Lower leg skin (tissue), 4 donors: ENCODE measurements at regions not wholly inside any gene's neighbourhood (a gene's known extent, or its start where the extent isn't known, plus 50 kb on each side); places are given as distances from the start of the nearest gene placed in this dataset.
"Not testable (repeated sequence)": the region's sequence is repeated elsewhere in the genome, so short reads cannot be mapped to it uniquely, and the experiment has no call there.

Experiments used
- DNase-seq, 2 donors: peaks; one replicate each; pipeline ENCODE4 v3.0.0-alpha.2; 2019; ENCODE audit warnings: low spot score in 2 of 2
- H3K4me3 ChIP-seq: fragments of 200-600 bp; sonication (generic); 2 replicates; pipeline ENCODE4 v1.5.1; 2017; ENCODE audit warnings: mild to moderate bottlenecking, low read depth; ENCODE audit not compliant: poor library complexity, severe bottlenecking
- CTCF ChIP-seq, 3 donors: fragments of 450-650 bp; IDR thresholded peaks; one replicate each; pipeline ENCODE4 v1.5.1; 2016; ENCODE audit warnings: antibody characterized with exemption in 3 of 3, mild to moderate bottlenecking in 3 of 3, moderate library complexity in 2 of 3
- POLR2A ChIP-seq, 2 donors: fragments of 450-650 bp; IDR thresholded peaks; one replicate each; pipeline ENCODE4 v1.6.1; 2016 to 2017; ENCODE audit warnings: antibody characterized with exemption in 2 of 2, mild to moderate bottlenecking in 1 of 2, moderate library complexity in 1 of 2
- WGBS, 2 donors: methylation state at CpG; one replicate each; pipeline ENCODE4 v1.1.5; 2018; 5-methylcytosine and 5-hydroxymethylcytosine counted together
- intact Hi-C: fragments of 100-400 bp; cut with DNase I; formaldehyde crosslinking; loops from one replicate; pipeline ENCODE4 v1.15.0; 2023; ENCODE audit warnings: low total_unique reads

DNA sequence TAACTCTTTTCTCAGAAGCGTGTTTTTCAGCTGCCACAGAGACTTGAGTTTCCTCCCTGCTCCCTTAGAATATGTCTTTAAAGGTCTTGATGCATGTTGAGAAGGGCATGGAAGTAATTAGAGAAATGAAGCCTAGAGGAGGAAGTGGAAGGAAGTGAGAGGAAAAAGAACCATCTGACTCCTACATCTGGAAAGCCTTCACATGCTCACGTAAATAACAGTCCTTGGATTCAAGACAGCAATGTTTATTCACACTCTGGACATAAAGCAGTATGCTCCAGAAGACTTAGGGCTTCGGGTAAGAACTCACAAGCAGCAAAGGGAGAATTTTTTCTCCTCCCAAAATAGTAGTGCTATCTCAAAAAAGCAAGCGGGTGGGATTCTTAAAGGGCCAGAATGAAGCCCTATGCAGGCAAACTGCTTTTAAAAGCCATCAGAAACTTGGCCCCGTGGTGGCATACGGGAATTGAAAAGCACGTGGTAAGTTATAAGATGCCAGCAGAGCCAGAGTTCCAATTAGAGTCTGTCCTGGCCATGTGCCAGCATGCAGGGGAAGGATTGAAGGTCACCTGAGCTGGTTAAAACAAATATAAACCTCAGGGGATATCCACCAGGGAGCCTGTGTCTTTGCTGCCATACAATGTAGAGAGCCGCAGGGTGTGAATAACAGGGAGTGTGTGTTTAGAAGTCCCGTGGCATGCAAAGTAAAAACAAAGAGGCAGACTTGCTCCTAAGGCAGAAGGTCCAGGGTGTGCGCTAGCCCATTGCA, 380.8 kb upstream of the NDN start:
- intact Hi-C loops: no loop called here
- TF ChIP-seq POLR2A (IDR thresholded peaks at IDR 0.05) (no peak), CTCF (IDR thresholded peaks at IDR 0.05) (no peak)
- no peak for DNase-seq
- WGBS, 2 donors: 53 to 65% methylated on average over 10 of the region's 10 CpGs
- no peak overlapping the region for H3K4me3 ChIP-seq

DNA sequence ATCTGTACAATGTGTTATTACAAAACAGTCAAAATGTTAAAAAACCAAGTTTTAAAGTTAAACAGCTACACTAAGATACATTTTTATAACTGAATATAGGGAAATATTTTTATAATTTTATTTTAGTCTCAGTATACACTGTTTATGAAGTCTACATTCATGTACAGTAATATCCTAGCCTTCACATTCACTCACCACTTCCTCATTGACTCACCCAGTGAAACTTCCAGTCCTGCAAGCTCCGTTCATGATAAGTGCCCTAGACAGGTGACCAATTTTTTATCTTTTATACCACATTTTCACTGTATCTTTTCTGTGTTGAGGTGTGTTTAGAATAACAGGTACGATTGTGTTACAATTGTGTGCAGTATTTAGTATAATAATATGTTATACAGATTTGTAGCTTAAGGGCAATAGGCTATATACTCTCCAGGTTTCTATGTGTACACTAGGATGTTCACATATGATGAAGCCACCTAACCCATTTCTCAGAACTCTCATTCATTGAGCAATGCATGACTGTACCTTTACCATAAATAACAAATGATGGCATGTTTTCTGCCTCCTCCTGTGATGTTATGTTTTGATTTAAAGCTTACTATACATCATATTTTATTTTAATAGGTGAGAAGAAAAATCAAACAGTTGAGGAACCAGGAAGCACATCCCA, 388.4 kb upstream of the NDN start:
- DNase-seq: no peak
- intact Hi-C loops: no loop called here
- H3K4me3 ChIP-seq: no peak overlapping the region
- TF ChIP-seq POLR2A (IDR thresholded peaks at IDR 0.05) (no peak), CTCF (IDR thresholded peaks at IDR 0.05) (no peak)
- WGBS, 2 donors: 71 to 74% methylated on average over 2 of the region's 2 CpGs

GRCh38 chr15:24076090-24076784, 389.1 kb upstream of the NDN start:
- no peak for DNase-seq
- WGBS, 2 donors: 70 to 89% methylated on average over 1 of the region's 1 CpG
- TF ChIP-seq CTCF (IDR thresholded peaks at IDR 0.05): no peak
- no peak overlapping the region for H3K4me3 ChIP-seq
- intact Hi-C loops: no loop called here

DNA sequence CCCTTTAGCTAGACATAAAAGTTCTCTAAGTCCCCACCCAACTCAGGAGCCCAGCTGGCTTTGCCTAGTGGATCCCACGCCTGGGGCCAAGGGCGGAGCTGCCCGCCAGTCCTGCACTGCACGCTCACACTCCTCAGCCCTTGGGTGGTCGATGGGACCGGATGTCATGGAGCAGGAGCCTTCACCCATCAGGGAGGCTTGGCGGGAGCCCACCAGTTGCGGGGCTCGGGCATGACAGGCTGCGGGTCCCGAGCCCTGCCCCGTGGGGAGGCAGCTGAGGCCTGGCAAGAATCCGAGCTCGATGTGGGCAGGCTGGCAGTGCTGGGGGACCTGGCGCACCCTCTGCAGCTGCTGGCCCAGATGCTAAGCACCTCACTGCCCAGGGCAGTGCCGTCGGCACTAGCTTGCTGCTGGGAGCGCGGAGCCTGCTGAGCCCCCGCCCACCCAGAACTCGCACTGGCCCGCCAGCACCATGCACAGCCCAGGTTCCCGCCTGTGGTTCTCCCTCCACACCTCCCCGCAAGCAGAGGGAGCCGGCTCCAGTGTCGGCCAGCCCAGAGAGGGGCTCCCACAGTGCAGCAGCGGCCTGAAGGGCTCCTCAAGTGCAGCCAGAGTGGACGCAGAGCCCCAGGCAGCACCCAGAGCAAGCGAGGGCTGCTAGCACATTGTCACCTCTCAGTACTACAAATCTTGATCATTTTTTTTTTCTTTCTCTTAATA, 391.4 kb upstream of the NDN start:
- no peak for DNase-seq
- TF ChIP-seq POLR2A (IDR thresholded peaks at IDR 0.05) (no peak), CTCF (IDR thresholded peaks at IDR 0.05) (no peak)
- WGBS, 2 donors: 89 to 92% methylated on average over 22 to 25 of the region's 29 CpGs
- no peak overlapping the region for H3K4me3 ChIP-seq
- intact Hi-C loops: no loop called here

DNA sequence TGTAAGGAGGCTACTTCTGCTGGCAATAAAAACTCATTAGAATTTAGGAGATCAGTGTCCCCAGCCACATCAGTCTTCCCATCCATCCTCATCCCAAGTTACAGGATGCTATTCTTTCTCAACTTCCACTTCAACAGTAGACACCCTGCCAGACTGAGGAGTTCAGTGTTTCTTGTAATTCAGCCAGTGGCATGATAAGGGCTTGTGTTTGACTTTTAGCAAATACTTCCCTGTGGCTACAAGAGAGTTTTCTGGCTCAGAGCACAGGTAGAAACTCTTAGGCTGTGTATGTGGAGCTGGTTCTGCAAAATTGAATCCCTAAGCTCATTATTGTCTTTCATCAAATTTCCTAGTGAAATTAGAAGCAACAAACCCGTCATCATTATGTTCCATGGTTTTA, 401.8 kb upstream of the NDN start:
- H3K4me3 ChIP-seq, intact Hi-C loops, DNase-seq: not testable (repeated sequence)
- WGBS, 2 donors: 42 to 48% methylated on average over 1 of the region's 1 CpG

DNA sequence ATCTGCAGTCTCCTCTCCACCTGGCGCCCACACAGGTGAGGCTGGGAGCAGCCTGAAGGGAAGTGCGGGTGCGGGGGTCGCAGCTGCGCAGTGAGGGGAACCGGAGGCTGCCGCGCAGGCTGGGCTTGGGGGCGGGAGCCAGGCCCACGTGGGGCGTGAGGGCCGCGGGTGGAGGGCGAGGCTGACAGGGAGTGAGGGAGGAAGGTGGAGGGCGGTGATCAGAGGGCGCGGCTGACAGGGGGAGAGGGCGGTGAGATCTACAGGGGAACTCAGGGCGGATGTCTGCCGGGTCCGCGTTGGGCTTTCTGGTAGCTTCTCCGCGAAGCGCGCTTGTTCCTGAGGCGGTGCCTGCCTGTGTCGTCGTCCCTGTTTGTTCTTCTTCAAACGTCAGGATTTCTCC, 414.4 kb upstream of the NDN start:
- DNase-seq, H3K4me3 ChIP-seq: not testable (repeated sequence)
- 24 to 28% methylated on average over 30 of the region's 30 CpGs for WGBS, 2 donors
- intact Hi-C loops: loop anchor here (10.0 kb wide), 1 partner anchor 63 kb away; no protein-coding TSS in a partner anchor

GRCh38 chr15:24107524-24107923, 420.4 kb upstream of the NDN start:
- 63 to 68% methylated on average over 6 of the region's 6 CpGs for WGBS, 2 donors
- not testable (repeated sequence) for DNase-seq
- intact Hi-C loops: loop anchor here (10.0 kb wide), 1 partner anchor 57 kb away; no protein-coding TSS in a partner anchor

DNA sequence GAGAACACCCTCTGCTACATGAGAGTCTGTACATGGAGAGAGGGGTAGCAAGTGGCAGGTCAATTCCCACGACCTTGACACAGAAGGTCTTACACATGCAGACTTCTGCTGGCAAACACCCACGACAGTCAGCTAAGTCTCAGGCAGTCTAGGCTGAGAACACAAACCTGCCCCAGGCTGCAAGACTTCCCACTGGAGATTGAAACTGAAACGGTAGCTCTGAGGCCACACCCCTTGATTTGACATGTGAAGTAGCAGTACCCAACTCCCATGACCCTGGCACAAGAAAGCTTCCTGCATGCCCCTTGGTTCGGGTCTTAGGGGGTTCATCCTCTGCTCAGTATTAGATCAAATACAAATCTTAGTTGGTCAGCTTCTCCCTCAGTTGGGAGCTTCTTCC, 420.8 kb upstream of the NDN start:
- intact Hi-C loops: loop anchor here (10.0 kb wide), 1 partner anchor 57 kb away; no protein-coding TSS in a partner anchor
- 27 to 49% methylated on average over 4 of the region's 4 CpGs for WGBS, 2 donors
- not testable (repeated sequence) for DNase-seq

More at GRCh38 chr15:24107524-24107923, 420.4 kb upstream of the NDN start:
- not testable (repeated sequence) for H3K4me3 ChIP-seq

DNA sequence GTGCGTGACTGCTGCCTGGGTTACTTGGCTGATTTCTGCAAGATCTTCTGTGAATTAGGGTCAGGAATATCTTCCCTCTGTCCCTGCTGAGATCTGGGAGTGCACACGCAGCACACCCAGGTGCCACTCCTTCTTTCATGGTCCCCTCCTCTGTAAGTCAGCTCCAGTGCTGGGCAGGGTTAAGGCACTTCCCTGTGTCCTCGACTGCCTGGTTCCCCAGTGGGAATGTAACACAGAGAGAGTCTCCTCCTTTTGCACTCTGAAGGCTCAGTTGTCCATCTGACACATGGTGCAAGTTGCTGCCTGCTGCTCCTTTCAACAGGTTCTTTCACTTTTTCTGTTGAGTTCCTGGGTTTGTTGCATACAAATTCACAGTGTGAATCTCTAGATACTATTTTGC, 421.2 kb upstream of the NDN start:
- WGBS, 2 donors: 56 to 61% methylated on average over 3 of the region's 3 CpGs
- H3K4me3 ChIP-seq, DNase-seq: not testable (repeated sequence)
- intact Hi-C loops: loop anchor here (10.0 kb wide), 1 partner anchor 56 kb away; no protein-coding TSS in a partner anchor

More for the DNA sequence above, 420.8 kb upstream of the NDN start:
- H3K4me3 ChIP-seq: not testable (repeated sequence)
